ENCODE measurements at regions not wholly inside any gene's neighbourhood (a gene's known extent, or its start where the extent isn't known, plus 50 kb on each side); places are given as distances from the start of the nearest gene placed in this dataset.

DNA sequence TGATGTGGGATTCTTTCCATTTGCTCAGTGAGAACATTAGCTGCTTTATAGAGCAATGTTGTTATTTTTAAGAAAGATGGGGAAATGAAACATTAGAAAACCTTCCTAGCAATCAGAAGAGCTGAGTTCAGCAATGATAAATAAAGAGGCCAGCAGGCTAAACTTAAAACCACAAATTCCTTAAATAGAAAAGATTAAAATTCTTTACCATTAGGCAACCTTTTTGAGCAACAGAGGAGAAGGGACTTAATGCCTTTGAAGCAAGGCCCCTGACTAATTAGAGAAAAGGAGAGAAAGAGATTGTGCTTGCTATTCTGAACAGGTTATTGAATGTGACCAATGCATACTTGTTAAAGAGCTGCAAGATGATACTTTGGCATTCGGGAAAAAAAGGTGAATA is 160.8 kb upstream of the LMO3 start:
- Histone ChIP-seq H3K4me3 (ENCODE audit: low read length) (no peak overlapping the region), H3K27me3 (replicated peaks; ENCODE audit: control insufficient read depth, insufficient read depth, low read length) (no peaks in the 10 kb centered on the region), H3K36me3 (ENCODE audit: control insufficient read depth, insufficient read depth, low read length, severe bottlenecking) (no peaks in the 10 kb centered on the region), H3K4me1 (ENCODE audit: control insufficient read depth, insufficient read depth, low read length) (peaks cover 11% of the 10 kb centered on the region), H3K9ac (ENCODE audit: low read length) (no peak overlapping the region), H3K9me3 (ENCODE audit: control insufficient read depth, low read length) (peaks cover 9% of the 10 kb centered on the region)
- DNase-seq (ENCODE audit: low read depth) = no peak

DNA sequence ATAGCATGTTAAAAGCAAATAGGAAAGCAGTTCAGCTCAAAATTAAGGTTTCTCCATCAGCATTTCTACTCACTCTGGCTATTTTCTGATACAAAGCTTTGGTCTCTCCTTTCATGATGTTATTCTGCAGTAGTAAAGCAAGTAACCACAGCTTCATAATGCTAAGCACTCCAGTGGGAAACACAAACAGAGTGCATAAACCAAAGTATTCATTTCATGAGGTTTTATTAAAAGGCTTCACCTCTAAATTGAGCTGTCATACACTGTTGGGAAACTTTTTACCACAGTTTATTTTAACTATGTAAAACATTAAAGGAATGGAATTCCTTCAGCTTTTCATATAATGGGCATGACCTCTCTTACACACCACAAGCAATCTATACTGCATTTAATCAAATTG is 157.9 kb upstream of the LMO3 start:
- no peaks in the 10 kb centered on the region for H3K27me3 ChIP-seq (replicated peaks; ENCODE audit: control insufficient read depth, insufficient read depth, low read length)

DNA sequence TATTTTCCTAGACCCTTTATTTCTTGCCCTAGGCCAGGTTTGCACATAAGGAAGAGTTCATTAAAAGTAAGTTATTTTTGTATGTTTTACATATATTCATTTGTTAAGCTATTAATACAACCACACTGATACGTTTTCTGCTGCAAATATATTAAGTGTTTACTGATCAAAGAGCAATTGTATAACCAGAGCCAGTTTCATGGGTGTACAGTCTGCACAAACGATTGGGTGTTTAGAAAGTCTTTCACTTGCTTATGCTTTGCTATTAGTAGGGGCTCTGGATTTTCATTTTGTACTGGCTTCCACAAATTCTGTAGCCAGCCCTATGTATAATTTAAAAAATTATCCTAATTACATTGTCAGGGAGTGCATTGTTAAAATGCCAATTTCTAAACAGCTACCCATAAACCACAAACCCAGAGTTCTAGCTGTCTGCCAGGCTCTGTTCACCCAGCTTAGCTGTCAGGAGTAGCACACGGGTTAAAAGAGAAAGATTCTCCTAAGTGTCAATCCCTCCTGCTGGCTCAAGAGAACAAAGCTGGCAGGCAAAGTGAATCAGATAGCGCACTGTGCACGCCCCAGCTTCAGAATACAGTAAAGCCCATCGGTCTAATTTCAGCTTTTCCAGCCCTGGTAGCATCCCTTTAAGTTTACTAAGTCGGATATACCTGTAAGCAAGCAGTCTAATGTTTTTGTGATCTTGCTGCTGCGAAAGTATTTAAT is 151.0 kb upstream of the LMO3 start:
- Histone ChIP-seq H3K9me3 (ENCODE audit: control insufficient read depth, low read length) (no peaks in the 10 kb centered on the region), H3K27me3 (replicated peaks; ENCODE audit: control insufficient read depth, insufficient read depth, low read length) (no peaks in the 10 kb centered on the region), H3K4me3 (ENCODE audit: low read length) (no peak overlapping the region), H3K36me3 (ENCODE audit: control insufficient read depth, insufficient read depth, low read length, severe bottlenecking) (no peaks in the 10 kb centered on the region), H3K4me1 (ENCODE audit: control insufficient read depth, insufficient read depth, low read length) (no peaks in the 10 kb centered on the region), H3K9ac (ENCODE audit: low read length) (no peak overlapping the region)
- DNase-seq (ENCODE audit: low read depth) = no peak

More for the DNA sequence above, 157.9 kb upstream of the LMO3 start:
- no peaks in the 10 kb centered on the region for H3K9me3 ChIP-seq (ENCODE audit: control insufficient read depth, low read length)
- no peaks in the 10 kb centered on the region for H3K36me3 ChIP-seq (ENCODE audit: control insufficient read depth, insufficient read depth, low read length, severe bottlenecking)
- H3K4me1 ChIP-seq (ENCODE audit: control insufficient read depth, insufficient read depth, low read length) = peaks cover 11% of the 10 kb centered on the region
- H3K4me3 ChIP-seq (ENCODE audit: low read length) = no peak overlapping the region
- DNase-seq (ENCODE audit: low read depth) = no peak
- no peak overlapping the region for H3K9ac ChIP-seq (ENCODE audit: low read length)

DNA sequence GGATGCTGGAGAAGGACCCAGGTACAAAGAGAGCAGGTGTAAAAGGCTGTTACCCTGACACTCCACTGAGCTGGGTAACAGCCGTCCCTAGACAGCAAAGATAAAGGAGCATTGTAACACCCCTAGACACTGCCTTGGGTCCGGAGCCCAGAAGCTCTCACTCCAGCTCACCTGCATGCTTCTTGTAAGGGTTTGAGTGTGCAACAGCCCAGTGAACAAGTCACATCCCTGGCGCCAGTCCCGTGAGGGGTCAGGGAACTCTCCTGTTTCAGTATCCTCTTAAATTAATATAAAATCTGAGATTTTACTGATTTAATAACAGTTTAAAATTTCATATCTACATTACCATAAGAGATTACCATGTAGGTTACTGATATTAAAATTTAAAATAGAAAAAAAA is 124.8 kb upstream of the LMO3 start:
- DNase-seq (ENCODE audit: low read depth) = no peak
- Histone ChIP-seq H3K27me3 (replicated peaks; ENCODE audit: control insufficient read depth, insufficient read depth, low read length) (no peaks in the 10 kb centered on the region), H3K4me1 (ENCODE audit: control insufficient read depth, insufficient read depth, low read length) (no peaks in the 10 kb centered on the region), H3K4me3 (ENCODE audit: low read length) (no peak overlapping the region), H3K36me3 (ENCODE audit: control insufficient read depth, insufficient read depth, low read length, severe bottlenecking) (no peaks in the 10 kb centered on the region), H3K9ac (ENCODE audit: low read length) (no peak overlapping the region), H3K9me3 (ENCODE audit: control insufficient read depth, low read length) (no peaks in the 10 kb centered on the region)

DNA sequence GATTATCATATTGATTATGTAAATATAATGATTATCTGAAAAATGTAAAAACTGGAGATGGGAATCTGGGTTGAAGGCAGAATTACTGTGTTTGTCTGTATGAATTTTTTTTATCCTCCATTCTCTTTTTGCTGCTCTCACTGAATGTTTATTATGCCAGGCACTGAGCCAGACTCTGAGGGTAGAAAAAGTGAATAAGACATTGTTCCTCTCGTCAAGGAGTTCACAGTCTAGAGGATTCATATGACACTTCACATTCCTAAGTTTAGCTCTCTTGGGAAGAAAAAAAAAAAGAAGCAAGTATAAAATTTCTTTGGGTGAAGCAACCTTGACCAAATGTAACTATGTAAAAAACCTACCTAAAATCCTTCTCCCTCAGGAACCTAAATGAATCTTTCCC is 120.9 kb upstream of the LMO3 start:
- Histone ChIP-seq H3K9me3 (ENCODE audit: control insufficient read depth, low read length) (no peaks in the 10 kb centered on the region), H3K4me1 (ENCODE audit: control insufficient read depth, insufficient read depth, low read length) (no peaks in the 10 kb centered on the region), H3K9ac (ENCODE audit: low read length) (no peak overlapping the region)

DNA sequence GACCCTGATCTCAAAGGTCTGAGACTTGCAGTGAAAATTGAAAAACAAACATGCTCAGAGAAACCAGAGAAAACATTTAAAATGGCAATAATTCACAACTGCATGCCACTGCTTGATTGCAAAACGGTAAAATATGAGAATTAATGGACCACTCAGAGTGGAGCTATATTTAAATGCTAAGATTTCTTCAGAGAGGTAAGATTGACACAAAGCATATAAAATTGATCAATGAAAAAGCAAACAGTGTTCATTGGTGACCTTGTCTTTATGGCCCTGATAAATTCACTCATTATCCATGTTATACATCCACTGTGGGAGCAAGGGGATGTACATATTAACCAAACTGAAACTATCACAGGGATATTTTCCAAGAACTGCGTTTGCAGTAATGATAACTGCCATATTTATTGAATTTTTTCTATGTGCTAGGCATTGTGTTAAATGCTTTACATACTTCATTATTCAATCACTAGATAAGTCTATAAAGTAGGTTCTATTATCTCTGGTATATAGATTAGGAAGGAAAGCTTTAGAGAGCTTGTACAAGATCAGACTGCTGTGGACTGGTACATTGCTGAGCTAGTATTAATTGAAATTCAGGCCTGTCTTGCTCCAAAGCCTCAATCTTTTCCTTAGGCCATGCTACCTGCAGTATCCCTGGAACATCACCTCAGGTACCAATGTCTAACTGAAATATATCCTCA is 113.9 kb upstream of the LMO3 start:
- H3K36me3 ChIP-seq (ENCODE audit: control insufficient read depth, insufficient read depth, low read length, severe bottlenecking) = no peaks in the 10 kb centered on the region
- no peak for DNase-seq (ENCODE audit: low read depth)
- no peak overlapping the region for H3K4me3 ChIP-seq (ENCODE audit: low read length)
- no peaks in the 10 kb centered on the region for H3K27me3 ChIP-seq (replicated peaks; ENCODE audit: control insufficient read depth, insufficient read depth, low read length)
- no peak overlapping the region for H3K9ac ChIP-seq (ENCODE audit: low read length)
- H3K9me3 ChIP-seq (ENCODE audit: control insufficient read depth, low read length) = no peaks in the 10 kb centered on the region
- H3K4me1 ChIP-seq (ENCODE audit: control insufficient read depth, insufficient read depth, low read length) = no peaks in the 10 kb centered on the region

More for the DNA sequence above, 120.9 kb upstream of the LMO3 start:
- H3K27me3 ChIP-seq (replicated peaks; ENCODE audit: control insufficient read depth, insufficient read depth, low read length) = no peaks in the 10 kb centered on the region
- no peak for DNase-seq (ENCODE audit: low read depth)
- H3K36me3 ChIP-seq (ENCODE audit: control insufficient read depth, insufficient read depth, low read length, severe bottlenecking) = no peaks in the 10 kb centered on the region
- H3K4me3 ChIP-seq (ENCODE audit: low read length) = no peak overlapping the region

DNA sequence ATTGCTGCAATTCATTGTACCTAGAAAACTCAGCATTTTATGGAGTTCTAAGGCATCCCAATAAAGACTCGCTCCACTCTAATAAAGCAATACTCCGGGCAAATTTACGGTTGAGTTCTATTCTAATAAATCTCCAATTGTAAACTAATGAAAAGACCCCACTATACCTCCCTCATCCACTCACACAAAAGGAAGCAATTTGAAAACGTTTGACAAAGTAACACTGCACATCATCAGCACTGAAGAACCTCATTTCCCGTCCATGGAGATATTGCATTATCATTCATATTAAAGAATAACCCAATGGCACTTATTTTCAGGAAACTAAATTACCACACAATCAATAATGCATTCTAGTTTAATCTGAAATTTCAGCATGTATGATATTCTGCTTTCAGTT is 111.0 kb upstream of the LMO3 start:
- no peaks in the 10 kb centered on the region for H3K36me3 ChIP-seq (ENCODE audit: control insufficient read depth, insufficient read depth, low read length, severe bottlenecking)
- no peak overlapping the region for H3K4me3 ChIP-seq (ENCODE audit: low read length)
- H3K9ac ChIP-seq (ENCODE audit: low read length) = no peak overlapping the region
- no peak for DNase-seq (ENCODE audit: low read depth)
- no peaks in the 10 kb centered on the region for H3K9me3 ChIP-seq (ENCODE audit: control insufficient read depth, low read length)
- no peaks in the 10 kb centered on the region for H3K27me3 ChIP-seq (replicated peaks; ENCODE audit: control insufficient read depth, insufficient read depth, low read length)
- no peaks in the 10 kb centered on the region for H3K4me1 ChIP-seq (ENCODE audit: control insufficient read depth, insufficient read depth, low read length)

DNA sequence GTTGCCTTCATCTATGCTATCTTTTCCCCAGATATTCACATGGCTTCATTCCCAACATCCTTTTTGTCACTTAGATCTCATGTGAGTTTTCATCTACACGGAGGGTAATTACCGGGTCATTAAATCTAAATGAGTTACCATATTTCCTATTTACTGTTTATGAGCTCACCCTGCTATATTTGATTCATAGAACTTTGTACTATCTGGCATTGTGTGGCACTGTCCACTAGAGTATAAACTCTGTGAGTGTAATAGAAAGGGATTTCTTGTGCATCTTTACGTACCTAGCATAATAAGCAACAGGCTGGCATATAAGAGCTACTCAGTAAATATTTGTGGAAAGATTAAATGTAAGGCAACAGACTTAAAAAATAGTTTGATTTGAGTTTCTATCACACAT is 86.1 kb upstream of the LMO3 start:
- Histone ChIP-seq H3K9me3 (ENCODE audit: control insufficient read depth, low read length) (peaks cover 6% of the 10 kb centered on the region), H3K4me3 (ENCODE audit: low read length) (no peak overlapping the region), H3K36me3 (ENCODE audit: control insufficient read depth, insufficient read depth, low read length, severe bottlenecking) (no peaks in the 10 kb centered on the region), H3K9ac (ENCODE audit: low read length) (no peak overlapping the region), H3K27me3 (replicated peaks; ENCODE audit: control insufficient read depth, insufficient read depth, low read length) (no peaks in the 10 kb centered on the region), H3K4me1 (ENCODE audit: control insufficient read depth, insufficient read depth, low read length) (peaks cover 9% of the 10 kb centered on the region)
- DNase-seq (ENCODE audit: low read depth) = no peak

DNA sequence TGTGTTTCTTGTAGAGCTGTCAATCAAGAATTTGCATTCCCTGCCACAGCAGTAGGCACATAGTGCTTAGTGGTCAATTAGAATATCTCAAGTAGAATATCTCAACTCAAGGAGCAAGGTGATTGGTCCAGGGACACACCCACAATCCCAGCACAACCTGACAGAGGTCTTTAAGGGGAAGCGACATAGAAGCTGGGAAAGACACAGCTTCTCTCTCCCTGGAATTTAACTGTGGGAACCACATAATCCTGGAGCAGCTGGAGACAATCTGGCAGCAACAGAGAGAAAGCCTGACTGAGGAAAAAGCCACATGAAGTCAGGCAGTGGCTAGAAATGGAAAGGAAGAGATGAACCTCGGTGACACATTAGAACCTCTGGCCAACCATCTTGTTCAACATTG is 85.7 kb upstream of the LMO3 start:
- DNase-seq (ENCODE audit: low read depth) = no peak
- Histone ChIP-seq H3K9ac (ENCODE audit: low read length) (no peak overlapping the region), H3K27me3 (replicated peaks; ENCODE audit: control insufficient read depth, insufficient read depth, low read length) (no peaks in the 10 kb centered on the region), H3K9me3 (ENCODE audit: control insufficient read depth, low read length) (peaks cover 6% of the 10 kb centered on the region), H3K36me3 (ENCODE audit: control insufficient read depth, insufficient read depth, low read length, severe bottlenecking) (no peaks in the 10 kb centered on the region), H3K4me3 (ENCODE audit: low read length) (no peak overlapping the region), H3K4me1 (ENCODE audit: control insufficient read depth, insufficient read depth, low read length) (peaks cover 9% of the 10 kb centered on the region)

DNA sequence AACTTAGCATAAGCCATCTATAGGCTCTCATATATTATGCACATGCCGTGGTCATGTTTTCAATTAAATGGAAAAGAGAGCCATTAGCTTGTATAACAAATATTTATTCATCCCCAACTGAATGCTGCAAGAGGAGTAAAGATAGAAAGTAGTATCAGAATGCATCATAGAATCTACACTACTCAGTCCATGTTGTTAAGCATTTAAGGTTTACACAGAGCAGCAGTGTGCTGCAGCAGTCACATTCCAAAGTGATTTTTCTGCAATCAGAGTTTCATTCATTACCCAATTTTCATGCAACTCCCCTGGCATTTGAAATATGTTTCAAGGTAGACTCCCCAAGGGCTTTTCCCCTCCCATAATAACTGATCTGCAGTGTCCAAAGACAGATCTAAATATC is 82.2 kb upstream of the LMO3 start:
- no peaks in the 10 kb centered on the region for H3K27me3 ChIP-seq (replicated peaks; ENCODE audit: control insufficient read depth, insufficient read depth, low read length)

DNA sequence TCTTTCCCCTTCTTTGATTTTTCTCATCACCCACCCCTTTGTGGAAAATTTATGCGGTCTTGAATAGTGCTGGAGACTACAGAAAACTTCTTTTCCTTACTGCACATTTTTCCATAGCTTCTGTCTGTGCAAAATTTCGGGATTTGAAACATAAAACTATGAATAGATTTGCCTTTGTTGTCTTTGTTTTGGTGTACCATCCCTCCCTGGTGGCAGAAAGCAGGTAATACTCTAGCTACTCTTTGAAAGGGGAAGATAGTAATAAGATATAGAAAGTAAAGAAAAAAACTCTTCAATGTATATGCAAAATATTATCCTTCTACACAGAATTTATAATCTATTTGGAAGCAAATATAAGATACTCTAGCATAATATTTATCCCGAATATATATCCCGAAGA is 79.1 kb upstream of the LMO3 start:
- H3K4me3 ChIP-seq (ENCODE audit: low read length) = no peak overlapping the region
- no peaks in the 10 kb centered on the region for H3K36me3 ChIP-seq (ENCODE audit: control insufficient read depth, insufficient read depth, low read length, severe bottlenecking)
- peaks cover 9% of the 10 kb centered on the region for H3K4me1 ChIP-seq (ENCODE audit: control insufficient read depth, insufficient read depth, low read length)
- H3K27me3 ChIP-seq (replicated peaks; ENCODE audit: control insufficient read depth, insufficient read depth, low read length) = no peaks in the 10 kb centered on the region
- no peaks in the 10 kb centered on the region for H3K9me3 ChIP-seq (ENCODE audit: control insufficient read depth, low read length)
- DNase-seq (ENCODE audit: low read depth) = no peak
- H3K9ac ChIP-seq (ENCODE audit: low read length) = no peak overlapping the region

More for the DNA sequence above, 82.2 kb upstream of the LMO3 start:
- no peak overlapping the region for H3K9ac ChIP-seq (ENCODE audit: low read length)
- no peak for DNase-seq (ENCODE audit: low read depth)
- H3K36me3 ChIP-seq (ENCODE audit: control insufficient read depth, insufficient read depth, low read length, severe bottlenecking) = no peaks in the 10 kb centered on the region
- H3K4me1 ChIP-seq (ENCODE audit: control insufficient read depth, insufficient read depth, low read length) = peaks cover 9% of the 10 kb centered on the region
- H3K4me3 ChIP-seq (ENCODE audit: low read length) = no peak overlapping the region
- H3K9me3 ChIP-seq (ENCODE audit: control insufficient read depth, low read length) = no peaks in the 10 kb centered on the region
